OCI-LY3 (cell line): ENCODE measurements at regions not wholly inside any gene's neighbourhood (a gene's known extent, or its start where the extent isn't known, plus 50 kb on each side); places are given as distances from the start of the nearest gene placed in this dataset.

ENCODE experiments used
- H2AFZ ChIP-seq: fragments of 200-600, 300-600 bp; shearing (Covaris generic); 2 replicates; pipeline ENCODE4 v1.6.0; 2014; ENCODE audit warnings: antibody characterized with exemption, low read depth, low read length
- H3K27ac ChIP-seq: fragments of 200-600, 300-600 bp; sonication (generic); 2 replicates; pipeline ENCODE4 v1.5.1; 2014; ENCODE audit warnings: mild to moderate bottlenecking, low read length, moderate library complexity, mixed read lengths
- H3K27me3 ChIP-seq: fragments of 200-600, 300-600 bp; sonication (generic); 2 replicates; pipeline ENCODE4 v1.6.1; 2014; ENCODE audit warnings: low read depth, low read length, mixed read lengths
- H3K36me3 ChIP-seq: fragments of 200-600, 300-600 bp; sonication (generic); replicated peaks from 2 replicates; pipeline ENCODE3; 2014; ENCODE audit warnings: low read depth, low read length, mixed read lengths
- H3K4me1 ChIP-seq: fragments of 300-600, 200-600 bp; sonication (generic); 2 replicates; pipeline ENCODE4 v1.6.1; 2014; ENCODE audit warnings: low read length, mixed read lengths
- H3K4me2 ChIP-seq: fragments of 200-600, 300-600 bp; sonication (generic); 2 replicates; pipeline ENCODE4 v1.6.1; 2014; ENCODE audit warnings: low read length, mixed read lengths
- H3K4me3 ChIP-seq: fragments of 300-600, 200-600 bp; sonication (generic); 2 replicates; pipeline ENCODE4 v1.5.1; 2014; ENCODE audit warnings: antibody characterized with exemption, mild to moderate bottlenecking, low read length, moderate library complexity
- H3K79me2 ChIP-seq: fragments of 300-600, 200-600 bp; shearing (Covaris generic); 2 replicates; pipeline ENCODE4 v1.6.1; 2014; ENCODE audit warnings: mild to moderate bottlenecking, low read length, mixed read lengths
- H3K9ac ChIP-seq: fragments of 300-600, 200-600 bp; shearing (Covaris generic); 2 replicates; pipeline ENCODE4 v1.6.0; 2014; ENCODE audit warnings: mild to moderate bottlenecking, low read length, moderate library complexity
- H3K9me3 ChIP-seq: fragments of 200-600, 300-600 bp; shearing (Covaris generic); 2 replicates; pipeline ENCODE4 v1.6.1; 2014; ENCODE audit warnings: low read length, mixed read lengths; ENCODE audit not compliant: insufficient read depth
- H4K20me1 ChIP-seq: fragments of 200-600, 300-600 bp; sonication (generic); 2 replicates; pipeline ENCODE4 v1.6.1; 2016; ENCODE audit warnings: low read length, mixed read lengths; ENCODE audit not compliant: insufficient read depth
- EZH2phosphoT487 ChIP-seq: fragments of 200-600 bp; shearing (Covaris generic); IDR thresholded peaks from 2 replicates; pipeline ENCODE4 v1.6.1; 2018; ENCODE audit warnings: antibody characterized with exemption, mixed run types, low read depth
- TF ChIP-seq, protein P1 (sequence below): fragments of 200-600, 300-600 bp; sonication (generic); IDR thresholded peaks from 2 replicates; pipeline ENCODE4 v1.5.1; 2014; ENCODE audit warnings: antibody characterized with exemption, low read length, low read depth

DNA sequence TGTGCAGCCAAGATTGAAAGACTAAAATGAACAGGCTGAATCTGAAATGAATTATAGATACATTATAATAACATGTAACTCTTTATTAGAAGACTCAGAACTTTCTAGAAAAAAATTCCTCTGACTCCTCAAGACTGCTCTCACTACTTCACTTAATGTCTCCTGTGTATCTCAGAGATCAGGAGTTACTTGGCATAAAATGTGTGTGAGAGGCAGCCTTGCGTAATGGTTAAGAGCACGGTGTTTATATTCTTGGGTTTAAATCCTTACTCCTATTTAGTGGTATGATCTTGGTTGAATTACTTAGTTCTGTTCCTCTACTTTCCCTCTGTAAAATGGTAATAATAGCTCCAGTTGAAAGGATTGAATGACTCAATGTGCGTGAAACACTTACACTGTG lies 634.9 kb downstream of the LTN1 start:
- no peak overlapping the region for H3K4me3 ChIP-seq
- no peaks in the 10 kb centered on the region for H3K79me2 ChIP-seq
- H3K9me3 ChIP-seq = no peaks in the 10 kb centered on the region
- no peak overlapping the region for H3K27ac ChIP-seq
- H2AFZ ChIP-seq = no peak overlapping the region
- H3K9ac ChIP-seq = no peak overlapping the region
- TF ChIP-seq, protein P1, sequence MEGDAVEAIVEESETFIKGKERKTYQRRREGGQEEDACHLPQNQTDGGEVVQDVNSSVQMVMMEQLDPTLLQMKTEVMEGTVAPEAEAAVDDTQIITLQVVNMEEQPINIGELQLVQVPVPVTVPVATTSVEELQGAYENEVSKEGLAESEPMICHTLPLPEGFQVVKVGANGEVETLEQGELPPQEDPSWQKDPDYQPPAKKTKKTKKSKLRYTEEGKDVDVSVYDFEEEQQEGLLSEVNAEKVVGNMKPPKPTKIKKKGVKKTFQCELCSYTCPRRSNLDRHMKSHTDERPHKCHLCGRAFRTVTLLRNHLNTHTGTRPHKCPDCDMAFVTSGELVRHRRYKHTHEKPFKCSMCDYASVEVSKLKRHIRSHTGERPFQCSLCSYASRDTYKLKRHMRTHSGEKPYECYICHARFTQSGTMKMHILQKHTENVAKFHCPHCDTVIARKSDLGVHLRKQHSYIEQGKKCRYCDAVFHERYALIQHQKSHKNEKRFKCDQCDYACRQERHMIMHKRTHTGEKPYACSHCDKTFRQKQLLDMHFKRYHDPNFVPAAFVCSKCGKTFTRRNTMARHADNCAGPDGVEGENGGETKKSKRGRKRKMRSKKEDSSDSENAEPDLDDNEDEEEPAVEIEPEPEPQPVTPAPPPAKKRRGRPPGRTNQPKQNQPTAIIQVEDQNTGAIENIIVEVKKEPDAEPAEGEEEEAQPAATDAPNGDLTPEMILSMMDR = no peak
- TF ChIP-seq EZH2phosphoT487 = no peak
- H3K27me3 ChIP-seq = no peaks in the 10 kb centered on the region
- no peaks in the 10 kb centered on the region for H4K20me1 ChIP-seq
- no peaks in the 10 kb centered on the region for H3K4me1 ChIP-seq
- no peaks in the 10 kb centered on the region for H3K36me3 ChIP-seq
- H3K4me2 ChIP-seq = no peak overlapping the region

DNA sequence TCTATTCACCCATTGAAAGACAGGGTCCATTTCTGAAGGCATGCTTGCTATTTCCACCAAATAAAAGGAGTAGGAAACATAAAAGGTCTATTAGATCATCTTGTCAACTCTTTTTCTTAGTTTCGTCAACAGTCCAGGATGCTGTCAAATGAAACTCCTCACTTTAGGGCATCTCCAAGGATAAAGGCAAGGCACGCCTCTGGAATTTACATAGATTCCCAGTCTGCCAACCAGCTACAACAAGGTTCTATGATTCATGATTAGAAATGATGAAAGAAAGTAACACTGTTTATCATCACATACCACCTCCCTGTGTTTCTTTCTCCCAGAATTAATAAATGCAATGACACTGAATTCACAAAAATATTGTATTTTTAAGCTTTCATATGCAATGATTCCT lies 636.3 kb downstream of the LTN1 start:
- Histone ChIP-seq H3K9me3 (no peaks in the 10 kb centered on the region), H3K27me3 (no peaks in the 10 kb centered on the region), H3K4me1 (no peaks in the 10 kb centered on the region), H2AFZ (no peak overlapping the region), H3K4me3 (no peak overlapping the region), H3K36me3 (no peaks in the 10 kb centered on the region), H4K20me1 (no peaks in the 10 kb centered on the region), H3K27ac (no peak overlapping the region), H3K79me2 (no peaks in the 10 kb centered on the region), H3K4me2 (no peak overlapping the region), H3K9ac (no peak overlapping the region)
- TF ChIP-seq, protein P1 = no peak
- TF ChIP-seq EZH2phosphoT487 = no peak

DNA sequence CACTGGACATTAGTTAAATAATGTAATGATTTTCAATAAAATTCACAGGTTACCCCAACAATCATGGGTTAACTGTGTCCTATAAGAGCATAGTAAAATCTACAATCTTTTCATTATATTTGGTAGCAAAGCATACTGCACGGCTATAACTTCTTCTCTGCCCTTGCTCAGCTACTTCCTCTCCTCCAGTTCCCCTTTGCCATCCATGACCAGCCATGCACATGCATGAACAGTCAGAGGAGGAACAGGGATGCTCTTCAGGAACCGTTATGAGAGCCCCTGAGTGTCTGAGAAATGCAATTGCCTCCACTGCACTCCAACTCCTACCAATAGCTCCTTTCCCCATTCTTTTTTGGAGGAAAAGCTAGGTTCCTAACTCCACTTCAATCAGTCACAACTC lies 646.7 kb downstream of the LTN1 start:
- no peaks in the 10 kb centered on the region for H3K36me3 ChIP-seq

DNA sequence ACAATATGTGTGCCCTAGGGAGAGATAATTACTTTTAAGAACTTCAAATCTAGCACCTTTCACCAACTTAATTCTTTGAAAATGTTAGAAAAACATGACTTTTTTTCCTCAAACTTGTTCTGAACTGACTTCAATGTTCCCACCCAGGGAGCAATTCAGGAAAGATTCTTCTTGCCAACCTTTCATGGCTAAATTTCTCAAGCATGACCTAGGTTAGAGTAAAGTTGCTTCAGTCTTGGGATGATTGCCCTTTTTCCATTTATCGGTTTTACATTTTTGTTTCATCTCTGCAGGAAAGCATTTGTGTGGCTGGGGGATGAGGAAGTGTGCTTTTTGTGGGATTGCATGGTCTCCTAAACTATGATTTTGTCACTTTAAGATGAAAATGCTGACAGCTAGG lies 647.7 kb downstream of the LTN1 start:
- no peaks in the 10 kb centered on the region for H3K79me2 ChIP-seq
- H3K36me3 ChIP-seq = no peaks in the 10 kb centered on the region
- H3K4me3 ChIP-seq = no peak overlapping the region
- peaks cover 5% of the 10 kb centered on the region; the same call in 1 of the 2 replicates for H3K4me1 ChIP-seq
- H3K4me2 ChIP-seq = no peak overlapping the region
- no peaks in the 10 kb centered on the region for H4K20me1 ChIP-seq
- no peak overlapping the region for H3K27ac ChIP-seq
- no peaks in the 10 kb centered on the region for H3K9me3 ChIP-seq
- TF ChIP-seq EZH2phosphoT487 = no peak
- TF ChIP-seq, protein P1 = no peak
- no peak overlapping the region for H3K9ac ChIP-seq
- no peaks in the 10 kb centered on the region for H3K27me3 ChIP-seq
- no peak overlapping the region for H2AFZ ChIP-seq

More for the DNA sequence above, 646.7 kb downstream of the LTN1 start:
- Histone ChIP-seq H3K4me3 (no peak overlapping the region), H3K9me3 (no peaks in the 10 kb centered on the region), H2AFZ (no peak overlapping the region), H3K9ac (no peak overlapping the region), H3K27me3 (no peaks in the 10 kb centered on the region), H3K4me2 (no peak overlapping the region), H3K79me2 (no peaks in the 10 kb centered on the region), H3K27ac (no peak overlapping the region), H3K4me1 (peaks cover 5% of the 10 kb centered on the region; the same call in 1 of the 2 replicates), H4K20me1 (no peaks in the 10 kb centered on the region)
- no peak for TF ChIP-seq EZH2phosphoT487
- TF ChIP-seq, protein P1 = no peak
